ENCODE measurements at regions not wholly inside any gene's neighbourhood (a gene's known extent, or its start where the extent isn't known, plus 50 kb on each side); places are given as distances from the start of the nearest gene placed in this dataset.
"Not testable (repeated sequence)": the region's sequence is repeated elsewhere in the genome, so short reads cannot be mapped to it uniquely, and the experiment has no call there.

DNA sequence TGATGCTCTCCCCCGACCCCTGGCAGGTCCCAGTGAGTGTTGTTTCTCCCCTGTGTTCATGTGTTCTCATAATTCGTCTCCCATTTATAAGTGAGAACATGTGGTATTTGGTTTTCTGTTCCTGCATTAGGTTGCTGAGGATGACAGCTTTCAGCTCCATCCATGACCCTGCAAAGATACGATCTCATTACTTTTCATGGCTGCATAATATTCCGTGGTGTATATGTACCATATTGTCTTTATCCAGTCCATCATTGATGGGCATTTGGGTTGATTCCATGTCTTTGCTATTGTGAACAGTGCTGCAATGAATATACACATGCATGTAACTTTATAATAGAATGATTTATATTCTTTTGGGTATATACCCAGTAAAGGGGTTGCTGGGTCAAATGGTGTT lies 321.5 kb downstream of the EMP1 start:
- TF ChIP-seq, protein P1, sequence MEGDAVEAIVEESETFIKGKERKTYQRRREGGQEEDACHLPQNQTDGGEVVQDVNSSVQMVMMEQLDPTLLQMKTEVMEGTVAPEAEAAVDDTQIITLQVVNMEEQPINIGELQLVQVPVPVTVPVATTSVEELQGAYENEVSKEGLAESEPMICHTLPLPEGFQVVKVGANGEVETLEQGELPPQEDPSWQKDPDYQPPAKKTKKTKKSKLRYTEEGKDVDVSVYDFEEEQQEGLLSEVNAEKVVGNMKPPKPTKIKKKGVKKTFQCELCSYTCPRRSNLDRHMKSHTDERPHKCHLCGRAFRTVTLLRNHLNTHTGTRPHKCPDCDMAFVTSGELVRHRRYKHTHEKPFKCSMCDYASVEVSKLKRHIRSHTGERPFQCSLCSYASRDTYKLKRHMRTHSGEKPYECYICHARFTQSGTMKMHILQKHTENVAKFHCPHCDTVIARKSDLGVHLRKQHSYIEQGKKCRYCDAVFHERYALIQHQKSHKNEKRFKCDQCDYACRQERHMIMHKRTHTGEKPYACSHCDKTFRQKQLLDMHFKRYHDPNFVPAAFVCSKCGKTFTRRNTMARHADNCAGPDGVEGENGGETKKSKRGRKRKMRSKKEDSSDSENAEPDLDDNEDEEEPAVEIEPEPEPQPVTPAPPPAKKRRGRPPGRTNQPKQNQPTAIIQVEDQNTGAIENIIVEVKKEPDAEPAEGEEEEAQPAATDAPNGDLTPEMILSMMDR (IDR thresholded peaks at IDR 0.05; ENCODE audit: poor library complexity) = not testable (repeated sequence)
- TF ChIP-seq EZH2 (IDR thresholded peaks at IDR 0.05; ENCODE audit: borderline replicate concordance) = not testable (repeated sequence)
